ENCODE measurements at regions not wholly inside any gene's neighbourhood (a gene's known extent, or its start where the extent isn't known, plus 50 kb on each side); places are given as distances from the start of the nearest gene placed in this dataset.

- TF ChIP-seq NFATC4 (CRISPR knock-in tag; IDR thresholded peaks at IDR 0.05) (no peak), ZNF317 (CRISPR knock-in tag; IDR thresholded peaks at IDR 0.05; ENCODE audit: borderline replicate concordance, low read depth) (no peak), RORB (CRISPR knock-in tag; IDR thresholded peaks at IDR 0.05) (no peak), ZNF532 (CRISPR knock-in tag; IDR thresholded peaks at IDR 0.05; ENCODE audit: borderline replicate concordance) (no peak), ZNF232 (CRISPR knock-in tag; IDR thresholded peaks at IDR 0.05) (no peak), ZNF281 (CRISPR knock-in tag; IDR thresholded peaks at IDR 0.05) (no peak)
These were observed 785.0 kb upstream of the MIR17HG start (continued) for GRCh38 chr13:90562443-90562842.

GRCh38 chr13:90564096-90564495 lies 783.4 kb upstream of the MIR17HG start:
- ChIA-PET CTCF (no interaction called here), POLR2A (no interaction called here)
- TF ChIP-seq IRF1 (CRISPR knock-in tag; IDR thresholded peaks at IDR 0.05) (no peak), ZNF232 (CRISPR knock-in tag; IDR thresholded peaks at IDR 0.05) (no peak), TEAD1 (CRISPR knock-in tag; IDR thresholded peaks at IDR 0.05) (no peak), PREB (CRISPR knock-in tag; IDR thresholded peaks at IDR 0.05; ENCODE audit: borderline replicate concordance) (no peak), ZNF423 (CRISPR knock-in tag; IDR thresholded peaks at IDR 0.05) (no peak)
- Mint-ChIP-seq H3K36me3 (no peaks in the 10 kb centered on the region), H3K4me1 (no peaks in the 10 kb centered on the region), H3K27ac (no peak overlapping the region), H3K27me3 (ENCODE audit: low read depth) (no peaks in the 10 kb centered on the region), H3K9me3 (no peaks in the 10 kb centered on the region), H3K4me3 (no peak overlapping the region)
- no peak for ATAC-seq
- no peak for DNase-seq (ENCODE audit: low spot score)

- ChIA-PET CTCF (no interaction called here), POLR2A (no interaction called here)
- H3K9me3 Mint-ChIP-seq: no peaks in the 10 kb centered on the region
- no peaks in the 10 kb centered on the region for H3K36me3 Mint-ChIP-seq
- no peak overlapping the region for H3K27ac Mint-ChIP-seq
- DNase-seq (ENCODE audit: low spot score) (no peak), ATAC-seq (no peak)
- TF ChIP-seq ELF4 (CRISPR knock-in tag; IDR thresholded peaks at IDR 0.05; ENCODE audit: low read depth): no peak
- H3K4me3 Mint-ChIP-seq: no peak overlapping the region
- H3K4me1 Mint-ChIP-seq: no peaks in the 10 kb centered on the region
- no peaks in the 10 kb centered on the region for H3K27me3 Mint-ChIP-seq (ENCODE audit: low read depth)
These were observed 782.9 kb upstream of the MIR17HG start for GRCh38 chr13:90564566-90564965.

GRCh38 chr13:90565985-90566713 lies 781.3 kb upstream of the MIR17HG start:
- H3K4me3 Mint-ChIP-seq: no peak overlapping the region
- ChIA-PET POLR2A (no interaction called here), CTCF (no interaction called here)
- H3K4me1 Mint-ChIP-seq: no peaks in the 10 kb centered on the region
- no peak overlapping the region for H3K27ac Mint-ChIP-seq
- DNase-seq (ENCODE audit: low spot score): no peak
- H3K27me3 Mint-ChIP-seq (ENCODE audit: low read depth): no peaks in the 10 kb centered on the region
- ATAC-seq: no peak
- H3K9me3 Mint-ChIP-seq: no peaks in the 10 kb centered on the region
- no peaks in the 10 kb centered on the region for H3K36me3 Mint-ChIP-seq
- TF ChIP-seq GTF2I (CRISPR knock-in tag; conservative IDR thresholded peaks at IDR 0.05): no peak
- no peak for TF ChIP-seq ZNF423 (CRISPR knock-in tag; IDR thresholded peaks at IDR 0.05)
